ENCODE measurements at regions not wholly inside any gene's neighbourhood (a gene's known extent, or its start where the extent isn't known, plus 50 kb on each side); places are given as distances from the start of the nearest gene placed in this dataset.

GRCh38 chr1:4586611-4587160 lies 67.7 kb upstream of the AJAP1 start:
- no peak for DNase-seq

- no peak for DNase-seq
These were observed 66.7 kb upstream of the AJAP1 start for GRCh38 chr1:4587721-4588120.

GRCh38 chr1:4590756-4591155 lies 63.7 kb upstream of the AJAP1 start:
- DNase-seq = no peak

GRCh38 chr1:4591926-4592325 lies 62.5 kb upstream of the AJAP1 start:
- no peak for DNase-seq

- DNase-seq = no peak
These were observed 61.3 kb upstream of the AJAP1 start for GRCh38 chr1:4593106-4593505.

GRCh38 chr1:4594286-4594991 lies 60.0 kb upstream of the AJAP1 start:
- no peak for DNase-seq

- no peak for DNase-seq
These were observed 58.8 kb upstream of the AJAP1 start for GRCh38 chr1:4595341-4596225.

GRCh38 chr1:4596486-4596885 lies 57.9 kb upstream of the AJAP1 start:
- DNase-seq = no peak

- DNase-seq = no peak
These were observed 57.4 kb upstream of the AJAP1 start for GRCh38 chr1:4597020-4597419.

GRCh38 chr1:4598561-4598960 lies 55.8 kb upstream of the AJAP1 start:
- no peak for DNase-seq

- no peak for DNase-seq
These were observed 54.9 kb upstream of the AJAP1 start for GRCh38 chr1:4599521-4599920.

GRCh38 chr1:4599951-4600481 lies 54.4 kb upstream of the AJAP1 start:
- no peak for DNase-seq

GRCh38 chr1:4600615-4601460 lies 53.6 kb upstream of the AJAP1 start:
- no peak for DNase-seq

GRCh38 chr1:4601941-4602340 lies 52.5 kb upstream of the AJAP1 start:
- DNase-seq = no peak

GRCh38 chr1:4602462-4603294 lies 51.7 kb upstream of the AJAP1 start:
- no peak for DNase-seq

- DNase-seq = peak; percentile 13
These were observed 50.9 kb upstream of the AJAP1 start for GRCh38 chr1:4603295-4604110.
